Posterior cingulate gyrus (tissue), 11 donors: ENCODE measurements at regions not wholly inside any gene's neighbourhood (a gene's known extent, or its start where the extent isn't known, plus 50 kb on each side); places are given as distances from the start of the nearest gene placed in this dataset.

Experiments used
- DNase-seq, 10 donors: peaks; one replicate each; pipeline versions ENCODE4 v3.0.0 to v3.0.0-alpha.2; 2020 to 2021; ENCODE audit warnings: mixed read lengths in 3 of 10
- intact Hi-C: fragments of 100-400 bp; cut with DNase I; formaldehyde crosslinking; loops from one replicate; pipeline ENCODE4 v1.15.1; 2023

DNA sequence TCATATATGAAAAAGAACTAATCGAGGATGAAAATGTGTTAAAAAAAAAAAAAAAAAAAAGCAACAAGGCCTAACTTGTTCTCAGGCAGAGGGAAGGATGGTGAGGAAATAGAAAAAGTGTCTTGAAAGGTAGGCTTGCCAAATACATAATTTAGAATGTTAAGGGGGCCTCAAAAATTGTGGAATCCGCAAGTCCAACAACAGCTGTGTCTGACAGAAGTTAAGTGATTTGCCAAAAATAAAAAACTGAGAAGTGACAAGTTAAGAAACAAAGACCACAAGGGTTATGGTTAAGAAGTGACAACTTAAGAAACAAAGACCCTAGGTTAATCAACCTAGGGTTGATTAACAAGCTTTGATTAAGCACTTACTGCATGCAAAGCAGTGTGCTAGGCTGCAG lies 110.6 kb downstream of the P2RY1 start:
- intact Hi-C loops, result no loop called here
- no peak for DNase-seq

DNA sequence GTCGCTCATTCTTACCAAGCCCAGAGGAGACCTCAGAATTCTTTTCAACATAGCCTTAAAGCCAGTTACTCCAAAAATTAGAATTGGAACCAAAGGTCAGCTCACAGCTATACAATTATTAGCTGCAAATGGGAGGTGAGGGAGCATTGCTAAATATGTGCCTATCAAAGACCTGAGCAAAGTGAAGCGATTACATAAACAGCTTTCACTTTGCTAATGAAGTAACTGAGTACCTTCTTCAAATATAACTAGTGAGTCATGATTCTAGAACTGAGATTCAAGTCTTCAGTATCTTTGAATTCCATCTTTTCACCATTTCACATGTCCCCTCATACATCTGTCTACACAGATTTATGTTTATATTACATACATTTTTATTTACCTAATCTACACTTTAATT lies 122.6 kb downstream of the P2RY1 start:
- intact Hi-C loops, result no loop called here
- no peak for DNase-seq

DNA sequence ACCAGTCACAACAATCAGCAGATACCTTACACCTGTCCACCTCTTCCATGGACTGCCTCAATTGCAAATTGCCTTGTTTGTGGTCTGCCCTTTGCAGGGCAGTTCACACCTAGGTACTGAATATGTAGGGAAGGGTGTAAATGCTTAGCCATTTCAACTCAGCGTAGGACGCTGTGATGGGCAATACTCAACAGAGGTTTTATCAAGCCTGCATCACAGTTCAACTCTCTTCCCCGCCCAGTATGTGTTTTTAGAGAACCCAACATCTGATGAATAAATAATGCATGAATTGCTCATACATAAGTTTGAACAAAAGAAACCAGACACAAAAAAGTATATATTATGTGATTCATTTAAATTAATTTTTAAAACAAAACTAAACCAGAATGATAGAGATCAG lies 124.4 kb downstream of the P2RY1 start:
- intact Hi-C loops, result no loop called here
- no peak for DNase-seq

DNA sequence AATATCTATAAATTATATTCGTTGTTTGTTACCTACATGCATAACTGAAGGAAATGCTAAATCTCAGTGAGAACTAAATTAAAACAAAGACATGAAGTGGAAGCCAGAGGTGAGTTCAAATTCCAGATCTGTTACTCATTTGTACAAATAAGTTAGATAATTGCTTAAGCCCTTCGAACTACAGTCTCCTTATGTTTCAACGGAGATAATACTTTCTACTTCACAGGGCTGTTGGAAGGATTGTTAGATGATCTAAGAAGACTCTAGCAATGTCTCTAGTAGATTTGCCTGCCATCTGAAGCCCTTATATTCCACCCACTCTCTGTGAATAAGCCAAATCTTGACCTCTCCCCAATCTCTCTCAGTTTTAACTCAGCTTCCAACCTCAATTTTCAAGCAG lies 125.8 kb downstream of the P2RY1 start:
- no peak for DNase-seq
- intact Hi-C loops, result no loop called here

DNA sequence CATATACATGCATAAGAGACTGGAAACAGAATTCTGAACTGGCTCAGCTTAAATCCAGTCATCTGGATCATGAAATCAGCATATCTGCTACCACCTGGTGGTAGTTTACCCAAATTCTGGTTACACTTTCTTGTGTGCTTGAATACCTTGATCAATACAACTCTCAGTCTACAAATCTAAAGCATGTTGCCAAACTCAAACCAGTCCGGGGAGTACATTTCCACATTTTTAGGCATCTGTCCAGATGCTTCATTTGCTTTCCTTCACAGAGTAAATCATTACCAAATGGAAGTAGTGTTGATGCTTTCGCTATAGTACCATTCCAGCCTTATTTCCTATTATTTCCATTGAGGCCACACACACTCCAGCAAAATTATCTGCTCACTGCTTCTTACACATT lies 126.4 kb downstream of the P2RY1 start:
- DNase-seq, result no peak
- intact Hi-C loops, result no loop called here

DNA sequence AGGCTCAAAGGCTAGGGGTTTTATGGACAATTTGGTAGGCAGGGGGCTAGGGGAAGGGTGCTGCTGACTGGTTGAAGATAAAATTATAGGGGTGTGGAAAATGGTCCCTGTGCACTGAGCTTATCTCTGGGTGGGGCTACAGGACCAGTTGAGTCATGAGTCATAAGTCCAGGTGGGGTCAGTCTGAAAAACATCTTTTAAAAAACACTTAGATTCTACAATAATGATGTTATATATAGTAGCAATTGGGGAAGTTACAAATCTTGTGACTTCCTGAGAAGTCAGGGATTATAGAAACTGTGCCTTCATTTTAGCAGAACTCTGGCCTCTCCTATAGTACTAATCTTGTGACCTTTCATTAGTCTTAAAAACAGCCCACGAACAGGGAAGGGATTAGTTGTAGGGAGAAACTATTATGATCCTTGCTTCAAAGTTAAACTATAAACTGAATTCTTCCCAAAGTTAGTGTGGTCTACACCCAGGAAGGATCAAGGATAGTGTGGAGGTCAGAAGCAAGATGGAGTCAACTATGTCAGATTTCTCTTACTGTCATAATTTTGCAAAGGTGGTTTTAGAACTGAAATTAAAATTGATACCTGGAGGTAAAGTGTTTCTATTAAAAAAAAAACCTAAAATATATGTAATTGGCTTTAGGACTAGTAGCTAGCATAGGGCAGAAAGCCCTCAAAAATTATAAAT lies 130.1 kb downstream of the P2RY1 start:
- intact Hi-C loops, result no loop called here

DNA sequence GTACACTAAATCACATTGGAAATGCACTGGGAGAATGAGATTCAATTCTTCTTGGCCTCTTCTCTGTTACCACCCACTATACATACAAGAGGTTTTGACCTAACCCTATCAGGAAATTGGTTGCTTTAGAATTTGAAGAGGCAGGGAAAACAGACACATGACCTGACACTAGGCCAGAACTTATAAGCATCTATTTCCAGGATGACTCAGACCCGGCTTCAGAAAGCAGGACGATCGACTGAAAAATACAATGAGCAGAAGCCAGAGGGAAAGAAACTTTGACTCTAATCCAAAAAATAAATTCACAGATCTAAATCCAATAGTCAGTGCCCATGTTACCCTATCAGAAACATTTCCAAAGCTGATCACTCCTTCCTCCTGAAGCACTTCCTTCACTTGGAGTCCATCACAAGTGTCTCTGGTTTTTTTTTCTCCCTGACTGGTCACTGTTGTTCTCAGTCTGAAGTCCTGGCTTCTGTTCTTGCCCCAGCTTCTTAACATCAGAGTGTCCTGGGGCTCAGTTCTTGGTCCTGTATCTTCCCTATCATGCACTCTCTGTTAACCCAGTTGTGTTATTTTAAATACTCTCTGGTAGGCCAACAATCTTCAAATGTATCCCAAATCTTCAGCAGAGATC lies 133.6 kb downstream of the P2RY1 start:
- intact Hi-C loops, result no loop called here
- DNase-seq, result no peak

More for the DNA sequence above, 130.1 kb downstream of the P2RY1 start:
- DNase-seq, result no peak

DNA sequence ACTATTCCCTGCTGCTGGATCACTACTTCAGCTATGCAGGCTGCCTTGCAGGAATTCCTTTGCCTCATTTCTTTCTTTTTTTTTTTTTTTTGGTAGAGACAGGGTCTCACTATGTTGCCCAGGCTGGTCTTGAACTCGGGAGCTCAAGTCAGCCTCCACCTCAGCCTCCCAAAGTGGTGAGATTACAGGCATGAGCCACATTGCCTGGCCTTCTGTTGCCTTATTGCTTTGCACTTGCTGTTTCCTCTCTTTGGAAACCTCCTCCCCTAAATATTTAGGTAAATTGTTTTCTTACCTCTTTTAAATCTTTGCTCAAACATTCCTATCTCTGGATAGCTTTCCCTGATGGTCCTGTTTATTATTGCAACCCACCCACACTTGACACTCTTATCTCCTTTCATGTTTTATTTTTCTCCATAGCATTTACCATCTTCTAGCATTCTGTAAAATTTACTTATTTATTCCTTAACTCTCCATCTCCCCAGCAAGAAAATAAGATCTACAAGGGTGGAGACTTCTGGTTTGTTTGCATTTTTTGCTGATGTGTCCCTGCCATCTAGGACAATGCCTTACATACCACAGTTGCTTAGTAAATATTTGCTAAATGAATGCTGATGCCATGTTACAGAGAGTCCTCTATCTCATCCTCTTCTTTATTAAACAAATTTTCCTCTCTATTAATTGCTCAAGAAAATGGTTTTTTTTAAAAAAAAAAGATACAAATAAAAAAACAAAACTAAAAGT lies 134.8 kb downstream of the P2RY1 start:
- intact Hi-C loops, result no loop called here
- no peak for DNase-seq

DNA sequence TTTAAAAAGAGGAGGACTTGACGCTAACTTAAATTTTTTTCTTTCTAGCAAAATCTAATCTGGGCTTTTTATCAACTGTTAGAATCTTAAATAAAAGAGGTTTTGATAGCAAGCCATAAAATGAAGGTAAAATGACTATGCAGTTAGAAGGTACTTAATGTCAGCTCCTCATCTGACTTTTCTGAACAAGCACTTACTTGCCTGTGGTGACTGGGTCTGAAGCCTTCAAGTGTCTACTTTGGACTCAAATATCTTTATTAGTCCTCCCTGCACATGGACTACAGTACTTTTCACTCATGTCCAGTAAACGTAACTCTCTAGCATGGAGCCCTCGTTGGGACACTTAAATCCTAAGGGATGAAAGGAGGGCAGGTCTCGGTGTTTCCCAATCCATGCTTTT lies 135.9 kb downstream of the P2RY1 start:
- intact Hi-C loops, result no loop called here

DNA sequence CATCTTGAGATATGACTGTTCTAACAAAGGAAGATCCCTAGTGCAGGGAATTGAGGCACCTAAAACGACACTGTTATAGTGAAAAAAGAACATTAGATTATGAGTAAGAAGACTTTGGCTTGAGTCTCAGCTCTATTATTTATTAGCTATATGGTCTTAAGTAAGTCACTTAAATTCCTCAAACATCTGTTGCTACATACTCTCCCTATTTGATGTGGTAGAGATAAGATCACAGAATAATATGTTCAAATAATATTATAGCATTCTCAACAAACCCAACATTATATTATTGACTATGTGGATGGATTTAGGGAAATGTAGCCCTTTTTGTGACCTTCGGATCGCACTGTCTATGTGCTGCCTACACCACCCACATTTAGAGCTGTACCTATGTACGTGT lies 136.9 kb downstream of the P2RY1 start:
- intact Hi-C loops, result no loop called here
- DNase-seq, result no peak

More for the DNA sequence above, 135.9 kb downstream of the P2RY1 start:
- DNase-seq, result no peak

DNA sequence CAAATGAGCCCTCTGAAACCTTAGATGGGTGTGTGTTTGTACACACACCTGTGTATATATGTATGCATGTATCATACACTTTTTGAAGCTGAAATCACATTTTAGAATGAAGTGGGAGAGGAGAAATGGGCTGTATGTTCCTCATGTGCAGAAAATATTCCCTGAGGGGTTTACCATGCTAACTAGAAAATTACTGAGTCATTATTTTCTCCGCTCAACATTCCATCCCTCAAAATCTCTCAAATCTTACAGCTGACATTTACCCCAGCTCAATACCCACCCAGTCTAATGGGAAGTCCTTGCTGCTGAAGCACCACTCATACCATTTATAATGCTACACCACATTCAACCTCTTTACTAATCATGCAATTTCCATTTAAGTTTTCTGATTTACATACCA lies 138.6 kb downstream of the P2RY1 start:
- intact Hi-C loops, result no loop called here
- no peak for DNase-seq

DNA sequence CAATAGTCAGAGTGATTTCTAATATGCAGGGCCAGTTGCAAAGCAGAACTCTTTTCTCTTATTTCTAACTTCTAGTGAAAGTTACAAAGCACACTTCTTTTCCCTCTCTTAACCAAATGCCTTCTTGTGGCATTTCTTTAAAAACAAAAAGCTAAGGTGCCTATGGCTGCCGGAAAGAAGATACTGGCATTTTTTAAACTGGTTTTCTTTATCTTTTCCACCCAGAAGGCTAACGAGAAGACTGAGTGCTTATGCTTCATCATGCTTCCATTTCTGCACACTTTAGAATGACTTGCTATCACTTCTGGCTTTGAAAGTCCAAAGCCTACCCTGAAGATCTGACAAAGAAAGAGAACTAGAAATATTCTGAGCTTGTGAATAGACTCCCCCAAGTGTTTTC lies 141.3 kb downstream of the P2RY1 start:
- no peak for DNase-seq
- intact Hi-C loops, result no loop called here

DNA sequence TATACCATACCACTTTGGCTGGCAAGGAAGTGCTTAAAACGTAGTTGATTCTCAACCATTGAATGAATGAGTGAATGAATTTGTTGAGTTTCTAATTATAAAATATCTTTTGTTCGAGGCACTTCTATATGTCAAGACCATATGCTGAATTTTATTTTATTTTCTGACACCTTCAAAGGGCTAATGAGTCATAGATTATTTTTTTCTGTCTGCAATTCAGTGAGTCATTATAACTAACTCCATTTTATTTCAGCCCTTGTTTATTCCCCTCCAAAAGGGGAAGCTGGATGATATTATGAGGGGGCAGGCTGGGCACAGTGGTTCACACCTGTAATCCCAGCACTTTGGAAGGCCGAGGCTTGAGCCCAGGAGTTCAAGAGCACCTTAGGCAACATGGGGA lies 142.4 kb downstream of the P2RY1 start:
- intact Hi-C loops, result no loop called here
- no peak for DNase-seq

DNA sequence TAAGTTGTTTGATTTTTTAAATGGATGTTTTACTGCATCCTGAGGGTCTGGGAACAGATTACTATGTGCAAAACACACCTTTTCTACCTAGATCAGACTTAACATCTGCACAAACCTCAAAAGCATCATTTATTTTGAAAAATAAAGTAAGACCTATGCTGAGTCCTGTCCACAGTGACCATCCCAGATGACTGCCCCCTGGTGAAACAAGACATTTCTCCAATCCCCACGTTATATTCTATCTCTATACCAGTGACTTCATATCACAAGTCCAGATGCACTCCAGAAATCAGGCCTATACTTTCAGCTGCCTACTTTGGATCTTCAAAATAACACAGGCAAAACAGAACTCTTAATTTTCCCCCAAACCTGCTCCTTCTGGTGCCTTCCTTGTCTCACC lies 143.2 kb downstream of the P2RY1 start:
- no peak for DNase-seq
- intact Hi-C loops, result no loop called here

DNA sequence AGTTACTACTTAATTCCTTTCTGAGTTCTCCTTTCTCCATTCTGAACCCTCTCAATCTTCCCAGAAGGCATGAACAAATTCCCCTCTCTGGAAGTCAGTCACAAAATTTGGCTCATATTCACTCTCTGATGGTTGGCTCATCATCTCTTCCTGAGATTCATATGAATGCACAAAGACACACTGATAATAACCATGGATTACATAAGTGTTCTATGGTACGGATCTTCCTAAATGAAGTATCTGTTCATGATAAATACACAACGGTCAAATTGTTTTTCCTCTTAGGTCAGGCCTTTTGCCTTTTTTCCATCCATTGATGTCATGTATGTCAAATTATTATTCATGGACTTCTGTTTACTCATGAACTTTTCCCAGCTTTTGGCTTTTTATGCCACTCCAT lies 162.6 kb downstream of the P2RY1 start:
- DNase-seq, result no peak
- intact Hi-C loops, result no loop called here

DNA sequence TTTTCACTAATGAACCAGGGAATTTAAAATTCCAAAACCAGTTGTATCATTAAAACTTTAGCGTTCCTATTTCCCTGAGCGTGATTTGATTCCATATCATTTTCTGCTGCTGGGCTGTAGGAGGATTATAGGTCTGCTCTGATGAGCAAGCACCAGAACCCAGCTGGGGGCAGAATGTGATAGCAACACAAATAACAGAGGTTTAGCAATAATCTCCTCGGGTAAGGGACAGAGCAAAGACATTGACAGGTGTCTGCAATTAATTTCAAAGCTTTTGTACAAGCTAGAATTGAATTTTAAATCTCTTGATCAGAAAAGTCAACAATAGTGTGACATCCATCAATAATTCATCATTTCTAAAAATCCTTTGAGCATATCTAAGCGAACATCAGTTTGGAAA lies 163.4 kb upstream of the RAP2B start:
- DNase-seq, result no peak
- intact Hi-C loops, result no loop called here

DNA sequence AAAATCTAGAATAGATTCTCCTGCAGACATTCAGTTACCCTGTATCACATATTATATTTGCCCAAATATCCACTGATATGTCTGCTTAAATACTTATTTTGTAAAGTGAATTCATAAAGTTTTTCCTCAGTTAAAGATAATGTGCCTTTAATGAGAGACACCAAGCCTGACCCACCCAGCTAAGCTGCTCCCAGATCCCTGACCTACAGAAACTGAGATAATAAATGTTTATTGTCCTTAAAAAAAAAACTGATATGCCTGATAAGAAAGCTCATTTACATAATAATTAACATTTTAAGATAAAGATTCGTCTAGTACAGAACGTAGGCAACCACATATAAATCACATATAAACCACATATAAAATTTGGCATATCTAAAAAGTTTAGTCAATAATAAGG lies 161.7 kb upstream of the RAP2B start:
- intact Hi-C loops, result no loop called here
- DNase-seq, result no peak

DNA sequence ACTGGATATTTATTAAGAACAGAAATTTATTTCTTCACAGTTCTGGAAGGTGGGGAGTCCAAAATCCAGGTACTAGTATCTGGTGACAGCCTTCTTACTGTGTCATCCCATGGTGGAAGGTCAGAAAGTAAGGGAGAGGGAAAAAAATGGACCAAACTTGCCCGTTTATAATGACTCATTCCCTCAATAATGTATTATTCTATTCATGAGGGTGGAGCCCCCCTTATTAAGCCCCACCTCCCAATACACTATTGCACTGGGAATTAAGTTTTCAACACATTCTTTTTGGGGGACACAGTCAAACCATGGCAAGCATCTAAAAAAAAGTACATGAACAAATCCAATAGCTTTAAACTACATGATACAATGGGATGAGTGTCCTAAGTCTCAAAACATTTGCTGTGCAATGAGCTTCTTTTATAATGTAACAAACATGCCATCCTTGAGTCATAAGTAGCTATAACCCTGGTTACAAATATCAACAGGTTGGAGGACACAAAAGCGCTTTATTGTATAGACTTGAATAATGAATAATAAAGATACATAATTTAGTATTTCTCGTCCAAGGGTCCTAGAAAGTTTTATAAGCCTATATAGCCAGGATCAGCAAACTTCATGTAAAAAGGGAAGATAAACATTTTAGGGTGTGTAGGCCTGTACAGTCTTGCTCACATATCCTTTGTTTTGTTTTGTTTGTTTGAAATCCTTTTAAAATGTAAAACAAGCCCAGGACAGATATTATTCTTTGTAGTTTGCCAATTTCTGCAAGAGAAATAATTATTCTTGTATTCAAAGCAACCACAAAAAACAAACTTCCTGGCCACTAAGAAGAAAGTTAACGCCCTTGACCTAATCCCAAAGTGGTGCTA lies 160.6 kb upstream of the RAP2B start:
- intact Hi-C loops, result no loop called here
- no peak for DNase-seq

DNA sequence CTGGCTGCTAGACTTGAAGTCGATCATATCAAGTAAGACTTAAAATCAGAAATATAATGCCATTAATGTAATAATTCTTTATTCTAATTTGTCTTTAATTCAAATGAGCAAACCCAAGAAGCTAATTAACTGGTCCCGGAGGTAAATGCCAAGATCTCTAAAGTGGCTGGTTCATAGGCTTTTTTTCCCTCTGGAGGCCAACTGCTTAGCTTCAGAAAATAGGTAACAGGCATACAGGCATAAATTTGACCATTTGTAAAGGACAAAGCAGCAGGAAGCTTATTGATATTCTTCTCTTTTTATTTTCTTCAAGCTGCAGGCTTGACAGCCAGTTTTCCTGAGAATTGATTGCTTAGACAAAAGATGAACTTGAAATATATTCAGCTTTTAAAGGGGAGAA lies 158.6 kb upstream of the RAP2B start:
- DNase-seq, result no peak

DNA sequence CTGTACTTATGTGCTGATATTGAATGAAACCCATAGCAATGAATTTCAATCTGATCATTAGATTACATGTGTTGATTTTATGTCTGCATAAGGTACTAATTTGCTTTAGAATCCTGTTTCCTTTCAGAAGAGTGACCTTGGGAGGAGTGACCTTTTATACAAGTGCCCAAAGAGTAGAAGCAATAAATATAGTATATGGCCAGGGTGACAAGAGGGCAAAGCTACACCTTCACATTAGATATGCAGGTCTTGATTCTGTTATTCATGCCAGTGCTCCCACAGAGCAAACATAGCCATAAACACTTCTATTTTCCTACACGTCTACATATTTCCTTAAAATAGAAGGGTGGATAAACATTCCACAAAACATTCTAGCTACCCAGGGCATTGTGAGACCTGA lies 158.2 kb upstream of the RAP2B start:
- intact Hi-C loops, result no loop called here
- no peak for DNase-seq

More for the DNA sequence above, 158.6 kb upstream of the RAP2B start:
- intact Hi-C loops, result no loop called here

DNA sequence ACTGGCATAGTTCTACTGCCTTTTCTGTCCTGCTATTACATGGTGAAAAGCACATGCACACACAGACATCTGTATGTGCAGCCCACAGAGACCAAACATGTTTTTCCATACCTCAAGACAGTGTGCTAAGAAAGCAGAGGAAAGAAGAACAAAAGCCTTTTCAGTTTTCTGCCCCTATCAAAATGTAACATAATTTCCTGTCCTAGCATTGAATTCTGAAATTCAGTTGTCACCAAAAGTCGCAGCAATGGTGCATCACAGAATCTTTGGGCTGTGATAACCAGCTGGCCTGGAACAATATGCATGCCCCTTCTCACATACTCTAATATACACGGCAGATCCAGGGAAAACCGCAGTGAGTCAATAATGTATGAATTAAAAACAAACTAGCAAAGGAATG lies 153.8 kb upstream of the RAP2B start:
- DNase-seq, result no peak
- intact Hi-C loops, result no loop called here
